Cerebellar nuclear complex (tissue), 1 donor: ENCODE measurements at regions not wholly inside any gene's neighbourhood (a gene's known extent, or its start where the extent isn't known, plus 50 kb on each side); places are given as distances from the start of the nearest gene placed in this dataset.

Experiments used
- DNase-seq, 2 experiments: peaks; one replicate each; lab custom pipeline; 2025; lab: John Stamatoyannopoulos, UW

- no peak for DNase-seq
Measured at GRCh38 chr2:18787726-18788125, 198.4 kb upstream of the NT5C1B start.

- no peak for DNase-seq
Measured at GRCh38 chr2:18784245-18784644, 194.9 kb upstream of the NT5C1B start.

GRCh38 chr2:18781541-18782280 lies 192.3 kb upstream of the NT5C1B start:
- DNase-seq: no peak

GRCh38 chr2:18777250-18777812 lies 188.0 kb upstream of the NT5C1B start:
- DNase-seq: no peak

GRCh38 chr2:18771212-18771611 lies 181.8 kb upstream of the NT5C1B start:
- DNase-seq: no peak

GRCh38 chr2:18763338-18763737 lies 174.0 kb upstream of the NT5C1B start:
- no peak for DNase-seq

- no peak for DNase-seq
Measured at GRCh38 chr2:18762667-18763066, 173.3 kb upstream of the NT5C1B start.

- DNase-seq: no peak
Measured at GRCh38 chr2:18754286-18754685, 164.9 kb upstream of the NT5C1B start.

GRCh38 chr2:18753722-18754121 lies 164.4 kb upstream of the NT5C1B start:
- DNase-seq: no peak

- no peak for DNase-seq
Measured at GRCh38 chr2:18752667-18753422, 163.5 kb upstream of the NT5C1B start.

GRCh38 chr2:18752022-18752493 lies 162.7 kb upstream of the NT5C1B start:
- DNase-seq: no peak

GRCh38 chr2:18750672-18751554 lies 161.5 kb upstream of the NT5C1B start:
- DNase-seq: no peak

- DNase-seq: no peak
Measured at GRCh38 chr2:18749912-18750526, 160.7 kb upstream of the NT5C1B start.

GRCh38 chr2:18745431-18746272 lies 156.3 kb upstream of the NT5C1B start:
- no peak for DNase-seq

- no peak for DNase-seq
Measured at GRCh38 chr2:18741895-18742732, 152.7 kb upstream of the NT5C1B start.

GRCh38 chr2:18741191-18741590 lies 151.8 kb upstream of the NT5C1B start:
- no peak for DNase-seq

GRCh38 chr2:18740474-18740881 lies 151.1 kb upstream of the NT5C1B start:
- DNase-seq: no peak

GRCh38 chr2:18731666-18732065 lies 142.3 kb upstream of the NT5C1B start:
- no peak for DNase-seq

- DNase-seq: no peak
Measured at GRCh38 chr2:18724371-18725145, 135.2 kb upstream of the NT5C1B start.
